Stimulated activated CD4-positive, alpha-beta T cell treated with anti-CD3 and anti-CD28 coated beads, TNF-alpha, amount 100 ng/mL, for 1 hour (primary cell): ENCODE measurements at regions not wholly inside any gene's neighbourhood (a gene's known extent, or its start where the extent isn't known, plus 50 kb on each side); places are given as distances from the start of the nearest gene placed in this dataset.

Experiments used
- DNase-seq, 3 donors: peaks; one replicate each; pipeline ENCODE4 v3.0.0-alpha.2; 2020; ENCODE audit warnings: low read depth in 3 of 3, low spot score in 1 of 3

GRCh38 chr2:16181741-16182090 is 241.4 kb downstream of the MYCN start:
- no peak for DNase-seq

- DNase-seq, result no peak
Measured at GRCh38 chr2:16181062-16181740, 240.9 kb downstream of the MYCN start.

GRCh38 chr2:16180631-16181030 is 240.3 kb downstream of the MYCN start:
- DNase-seq, result no peak

- DNase-seq, result no peak
Measured at GRCh38 chr2:16179701-16180416, 239.5 kb downstream of the MYCN start.

GRCh38 chr2:16178551-16179130 is 238.3 kb downstream of the MYCN start:
- DNase-seq, result no peak

- DNase-seq, result no peak
Measured at GRCh38 chr2:16177671-16178180, 237.4 kb downstream of the MYCN start.

GRCh38 chr2:16176971-16177480 is 236.7 kb downstream of the MYCN start:
- no peak for DNase-seq

GRCh38 chr2:16175247-16175825 is 235.0 kb downstream of the MYCN start:
- no peak for DNase-seq

GRCh38 chr2:16174693-16175045 is 234.3 kb downstream of the MYCN start:
- DNase-seq, result no peak

GRCh38 chr2:16173893-16174692 is 233.7 kb downstream of the MYCN start:
- no peak for DNase-seq

- no peak for DNase-seq
Measured at GRCh38 chr2:16172324-16173175, 232.2 kb downstream of the MYCN start.

- no peak for DNase-seq
Measured at GRCh38 chr2:16171425-16171920, 231.1 kb downstream of the MYCN start.

- no peak for DNase-seq
Measured at GRCh38 chr2:16170675-16171424, 230.5 kb downstream of the MYCN start.

- DNase-seq, result no peak
Measured at GRCh38 chr2:16169381-16169960, 229.1 kb downstream of the MYCN start.

GRCh38 chr2:16168506-16169264 is 228.3 kb downstream of the MYCN start:
- no peak for DNase-seq

- DNase-seq, result no peak
Measured at GRCh38 chr2:16167870-16168426, 227.6 kb downstream of the MYCN start.

GRCh38 chr2:16167451-16167861 is 227.1 kb downstream of the MYCN start:
- DNase-seq, result no peak
